OCI-LY7 (cell line): ENCODE measurements at regions not wholly inside any gene's neighbourhood (a gene's known extent, or its start where the extent isn't known, plus 50 kb on each side); places are given as distances from the start of the nearest gene placed in this dataset.

ENCODE experiments used
- BruUV-seq: library from RNA; stranded (reverse); fragments of 400-500 nt; replicated peaks from 2 replicates; lab custom pipeline; 2021; lab: Mats Ljungman, UMichigan
- CTCF ChIA-PET: fragments of 300-600 bp; sonication (Branson Sonifier 250); formaldehyde crosslinking; loops from one replicate; lab custom pipeline; 2022; ENCODE audit warnings: antibody characterized with exemption; ENCODE audit not compliant: unreplicated experiment; lab: Charles Lee
- POLR2A ChIA-PET: fragments of 300-600 bp; sonication (Branson Sonifier 250); formaldehyde crosslinking; loops from one replicate; lab custom pipeline; 2022; ENCODE audit warnings: antibody characterized with exemption; lab: Charles Lee
- DNase-seq: peaks from one replicate; pipeline ENCODE4 v3.0.0-alpha.2; 2015; ENCODE audit warnings: low spot score
- H2AFZ ChIP-seq: fragments of 200-600 bp; sonication (generic), shearing (Covaris generic); 2 replicates; pipeline ENCODE4 v1.6.1; 2014; ENCODE audit warnings: mild to moderate bottlenecking, antibody characterized with exemption, low read length, moderate library complexity
- H3K27ac ChIP-seq: fragments of 200-600 bp; sonication (generic); 2 replicates; pipeline ENCODE4 v1.5.1; 2014; ENCODE audit warnings: mixed run types, low read depth, mild to moderate bottlenecking, moderate library complexity, low read length, inconsistent platforms; ENCODE audit not compliant: poor library complexity, severe bottlenecking
- H3K36me3 ChIP-seq: fragments of 200-600 bp; sonication (generic); 2 replicates; pipeline ENCODE4 v1.6.1; 2014; ENCODE audit warnings: mild to moderate bottlenecking, antibody characterized with exemption, low read length, moderate library complexity, mixed read lengths; ENCODE audit not compliant: insufficient read depth
- H3K4me1 ChIP-seq: fragments of 200-600 bp; sonication (generic); 2 replicates; pipeline ENCODE4 v1.5.1; 2014; ENCODE audit warnings: mild to moderate bottlenecking, low read length; ENCODE audit not compliant: insufficient read depth, poor library complexity, severe bottlenecking
- H3K4me2 ChIP-seq: fragments of 200-600 bp; sonication (generic); 2 replicates; pipeline ENCODE4 v1.6.1; 2014; ENCODE audit warnings: mild to moderate bottlenecking, low read length
- H3K4me3 ChIP-seq: fragments of 200-600 bp; sonication (generic); 2 replicates; pipeline ENCODE4 v1.5.1; 2014; ENCODE audit warnings: mild to moderate bottlenecking, low read depth, low read length; ENCODE audit not compliant: poor library complexity, severe bottlenecking
- H3K79me2 ChIP-seq: fragments of 200-600 bp; sonication (generic); 2 replicates; pipeline ENCODE4 v1.6.1; 2016; ENCODE audit warnings: low read depth, mild to moderate bottlenecking, low read length, moderate library complexity, mixed read lengths; ENCODE audit not compliant: insufficient read depth
- H3K9me2 ChIP-seq: fragments of 200-600 bp; sonication (generic); 2 replicates; pipeline ENCODE4 v1.6.1; 2016; ENCODE audit warnings: mild to moderate bottlenecking, low read length, mixed read lengths; ENCODE audit not compliant: insufficient read depth
- H3K9me3 ChIP-seq: fragments of 200-600 bp; sonication (generic); 2 replicates; pipeline ENCODE4 v1.6.1; 2014; ENCODE audit warnings: mild to moderate bottlenecking, mixed run types, low read length, mixed read lengths
- H4K20me1 ChIP-seq: fragments of 200-600 bp; sonication (generic); 2 replicates; pipeline ENCODE4 v1.6.1; 2014; ENCODE audit warnings: mild to moderate bottlenecking, antibody characterized with exemption, low read length, moderate library complexity, mixed read lengths; ENCODE audit not compliant: insufficient read depth
- EZH2phosphoT487 ChIP-seq: fragments of 200-600 bp; sonication (generic); IDR thresholded peaks from 2 replicates; pipeline ENCODE4 v1.6.1; 2018; ENCODE audit warnings: low read depth, borderline replicate concordance, mild to moderate bottlenecking, mixed run types, antibody characterized with exemption, low read length, moderate library complexity, mixed read lengths
- intact Hi-C: fragments of 100-400 bp; cut with micrococcal nuclease; formaldehyde crosslinking; loops from one replicate; pipeline ENCODE4 v1.10.0; 2022; ENCODE audit not compliant: unreplicated experiment
- TF ChIP-seq, protein P1 (sequence below): fragments of 200-600 bp; sonication (generic); conservative IDR thresholded peaks from 2 replicates; pipeline ENCODE4 v1.5.1; 2014; ENCODE audit warnings: mild to moderate bottlenecking, antibody characterized with exemption, low read length, moderate library complexity, mixed read lengths

DNA sequence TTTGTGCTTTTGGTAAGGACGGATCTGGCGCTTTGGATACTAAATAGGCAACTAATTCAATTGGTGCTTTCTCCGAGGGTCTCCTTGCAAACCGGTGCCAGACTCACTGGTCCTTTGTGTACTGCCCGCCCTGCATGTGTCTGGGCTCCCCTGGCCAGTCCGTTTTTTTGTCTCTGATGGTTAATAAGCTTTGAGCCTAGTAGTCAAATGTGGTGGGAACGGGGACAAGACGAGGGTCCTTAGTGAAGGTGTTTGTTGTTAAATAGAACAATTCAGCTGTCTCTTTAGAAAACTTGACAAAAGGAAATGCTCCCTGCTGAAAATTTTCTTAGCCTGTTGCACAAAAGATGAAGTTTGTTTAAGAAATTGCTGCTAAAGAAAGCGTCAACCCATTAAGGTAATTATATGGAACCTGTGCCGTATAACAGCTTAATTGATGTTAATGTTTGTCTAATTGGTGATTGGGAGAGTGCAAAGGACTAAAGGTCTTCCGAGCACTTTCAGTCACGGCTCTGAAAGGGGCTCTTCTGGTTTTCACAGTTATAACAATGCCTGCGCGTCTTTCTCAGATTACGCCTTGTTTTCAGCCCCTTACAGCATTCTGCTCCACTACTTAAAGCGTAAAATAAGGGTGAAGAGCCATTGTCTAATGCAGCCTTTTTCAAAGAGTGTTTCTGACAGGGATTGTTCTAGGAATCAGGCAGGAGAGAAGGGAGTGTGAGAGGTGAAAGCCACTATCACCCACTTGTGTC, 537.4 kb downstream of the PRKD1 start:
- intact Hi-C loops: no loop called here
- no peak for TF ChIP-seq EZH2phosphoT487
- TF ChIP-seq, protein P1, sequence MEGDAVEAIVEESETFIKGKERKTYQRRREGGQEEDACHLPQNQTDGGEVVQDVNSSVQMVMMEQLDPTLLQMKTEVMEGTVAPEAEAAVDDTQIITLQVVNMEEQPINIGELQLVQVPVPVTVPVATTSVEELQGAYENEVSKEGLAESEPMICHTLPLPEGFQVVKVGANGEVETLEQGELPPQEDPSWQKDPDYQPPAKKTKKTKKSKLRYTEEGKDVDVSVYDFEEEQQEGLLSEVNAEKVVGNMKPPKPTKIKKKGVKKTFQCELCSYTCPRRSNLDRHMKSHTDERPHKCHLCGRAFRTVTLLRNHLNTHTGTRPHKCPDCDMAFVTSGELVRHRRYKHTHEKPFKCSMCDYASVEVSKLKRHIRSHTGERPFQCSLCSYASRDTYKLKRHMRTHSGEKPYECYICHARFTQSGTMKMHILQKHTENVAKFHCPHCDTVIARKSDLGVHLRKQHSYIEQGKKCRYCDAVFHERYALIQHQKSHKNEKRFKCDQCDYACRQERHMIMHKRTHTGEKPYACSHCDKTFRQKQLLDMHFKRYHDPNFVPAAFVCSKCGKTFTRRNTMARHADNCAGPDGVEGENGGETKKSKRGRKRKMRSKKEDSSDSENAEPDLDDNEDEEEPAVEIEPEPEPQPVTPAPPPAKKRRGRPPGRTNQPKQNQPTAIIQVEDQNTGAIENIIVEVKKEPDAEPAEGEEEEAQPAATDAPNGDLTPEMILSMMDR: no peak
- H3K4me3 ChIP-seq: no peak overlapping the region
- DNase-seq: no peak
- H3K9me2 ChIP-seq: no peaks in the 10 kb centered on the region
- ChIA-PET CTCF (no interaction called here), POLR2A (interaction anchor here (0.5 kb wide), 1 partner anchor 512 kb away, joined by 4 read pairs; no protein-coding TSS in a partner anchor)
- H3K9me3 ChIP-seq: peaks cover 2% of the 10 kb centered on the region; the same call in 1 of the 2 replicates
- H2AFZ ChIP-seq: no peak overlapping the region
- H3K36me3 ChIP-seq: no peaks in the 10 kb centered on the region
- no peak overlapping the region for H3K27ac ChIP-seq
- no TSS peak for BruUV-seq
- H3K4me2 ChIP-seq: no peak overlapping the region
- no peaks in the 10 kb centered on the region for H3K79me2 ChIP-seq
- H3K4me1 ChIP-seq: no peaks in the 10 kb centered on the region
- H4K20me1 ChIP-seq: no peaks in the 10 kb centered on the region

DNA sequence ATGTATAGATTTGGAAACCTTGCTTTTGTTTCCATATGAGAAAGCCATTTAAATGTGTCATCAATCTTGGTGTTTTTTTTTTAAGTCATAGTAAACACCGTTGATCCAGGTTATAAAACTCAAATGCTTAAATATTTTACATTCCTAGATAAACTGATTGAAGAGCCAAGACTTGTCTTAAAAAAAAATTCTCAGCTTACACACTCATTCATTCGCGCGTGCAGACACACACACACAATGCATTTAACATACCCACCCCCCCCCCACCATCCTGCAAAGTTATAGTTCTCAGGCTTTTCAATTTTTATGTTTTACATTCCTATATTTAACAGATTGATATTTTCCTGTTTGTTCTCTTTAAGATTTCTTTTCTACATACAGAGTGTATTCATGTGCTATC, 536.4 kb downstream of the PRKD1 start:
- no peaks in the 10 kb centered on the region for H3K79me2 ChIP-seq
- no peak for DNase-seq
- CTCF ChIA-PET: no interaction called here
- POLR2A ChIA-PET: no interaction called here
- H3K9me3 ChIP-seq: peaks cover 7% of the 10 kb centered on the region; the same call in 1 of the 2 replicates
- BruUV-seq: no TSS peak
- intact Hi-C loops: no loop called here
- no peaks in the 10 kb centered on the region for H3K4me1 ChIP-seq
- H2AFZ ChIP-seq: no peak overlapping the region
- H4K20me1 ChIP-seq: no peaks in the 10 kb centered on the region
- no peaks in the 10 kb centered on the region for H3K36me3 ChIP-seq
- H3K4me3 ChIP-seq: no peak overlapping the region
- H3K4me2 ChIP-seq: no peak overlapping the region
- H3K27ac ChIP-seq: no peak overlapping the region
- H3K9me2 ChIP-seq: no peaks in the 10 kb centered on the region
- no peak for TF ChIP-seq EZH2phosphoT487
- TF ChIP-seq, protein P1: no peak

DNA sequence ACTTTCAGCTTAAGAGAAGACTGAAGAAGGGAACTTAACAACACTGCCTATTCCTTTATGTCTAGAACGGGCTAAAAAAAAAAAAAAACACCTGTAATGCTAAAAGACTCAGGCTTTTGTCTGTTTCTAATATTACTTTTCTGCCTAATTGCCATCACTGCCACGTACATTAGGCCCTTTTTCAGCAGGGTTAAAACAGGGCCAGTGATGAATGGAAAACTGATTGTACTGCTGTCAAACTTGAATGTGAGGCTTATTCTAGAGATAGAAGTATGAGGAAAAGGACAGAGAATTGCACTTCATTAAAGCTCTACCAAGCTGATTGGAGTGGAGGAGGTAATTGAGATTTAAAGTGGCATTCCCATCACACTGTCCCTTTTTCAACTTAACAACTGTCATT, 535.8 kb downstream of the PRKD1 start:
- Histone ChIP-seq H3K9me3 (peaks cover 7% of the 10 kb centered on the region; the same call in 1 of the 2 replicates), H4K20me1 (no peaks in the 10 kb centered on the region), H3K4me2 (no peak overlapping the region), H3K4me1 (no peaks in the 10 kb centered on the region), H3K27ac (no peak overlapping the region), H3K79me2 (no peaks in the 10 kb centered on the region), H3K36me3 (no peaks in the 10 kb centered on the region), H3K4me3 (no peak overlapping the region), H2AFZ (no peak overlapping the region), H3K9me2 (no peaks in the 10 kb centered on the region)
- POLR2A ChIA-PET: no interaction called here
- CTCF ChIA-PET: no interaction called here
- BruUV-seq: no TSS peak
- TF ChIP-seq, protein P1: no peak
- no peak for TF ChIP-seq EZH2phosphoT487
- DNase-seq: no peak
- intact Hi-C loops: no loop called here
